OCI-LY7 (cell line): ENCODE measurements at regions not wholly inside any gene's neighbourhood (a gene's known extent, or its start where the extent isn't known, plus 50 kb on each side); places are given as distances from the start of the nearest gene placed in this dataset.

Experiments
- EZH2phosphoT487 ChIP-seq: fragments of 200-600 bp; sonication (generic); IDR thresholded peaks from 2 replicates; pipeline ENCODE4 v1.6.1; 2018; ENCODE audit warnings: low read depth, borderline replicate concordance, mild to moderate bottlenecking, mixed run types, antibody characterized with exemption, low read length, moderate library complexity, mixed read lengths
- TF ChIP-seq, protein P1 (sequence below): fragments of 200-600 bp; sonication (generic); conservative IDR thresholded peaks from 2 replicates; pipeline ENCODE4 v1.5.1; 2014; ENCODE audit warnings: mild to moderate bottlenecking, antibody characterized with exemption, low read length, moderate library complexity, mixed read lengths

DNA sequence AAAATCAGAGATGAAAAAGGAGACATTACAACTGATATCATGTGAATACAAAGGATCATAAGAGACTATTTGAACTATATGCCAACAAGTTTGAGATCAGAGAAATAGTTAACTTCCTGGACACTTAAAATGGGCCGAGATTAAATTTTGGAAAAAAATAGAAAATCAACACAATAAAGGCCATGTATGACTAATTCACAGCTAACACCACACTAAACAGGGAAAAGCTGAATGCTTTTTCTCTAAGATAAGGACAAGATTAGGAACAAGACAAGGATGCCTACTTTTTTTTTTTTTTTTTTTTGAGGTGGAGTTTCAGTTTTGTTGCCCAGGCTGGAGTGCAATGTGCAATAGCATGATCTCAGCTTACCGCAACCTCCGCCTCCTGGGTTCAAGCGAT lies 151.4 kb upstream of the MAGI2 start:
- TF ChIP-seq, protein P1, sequence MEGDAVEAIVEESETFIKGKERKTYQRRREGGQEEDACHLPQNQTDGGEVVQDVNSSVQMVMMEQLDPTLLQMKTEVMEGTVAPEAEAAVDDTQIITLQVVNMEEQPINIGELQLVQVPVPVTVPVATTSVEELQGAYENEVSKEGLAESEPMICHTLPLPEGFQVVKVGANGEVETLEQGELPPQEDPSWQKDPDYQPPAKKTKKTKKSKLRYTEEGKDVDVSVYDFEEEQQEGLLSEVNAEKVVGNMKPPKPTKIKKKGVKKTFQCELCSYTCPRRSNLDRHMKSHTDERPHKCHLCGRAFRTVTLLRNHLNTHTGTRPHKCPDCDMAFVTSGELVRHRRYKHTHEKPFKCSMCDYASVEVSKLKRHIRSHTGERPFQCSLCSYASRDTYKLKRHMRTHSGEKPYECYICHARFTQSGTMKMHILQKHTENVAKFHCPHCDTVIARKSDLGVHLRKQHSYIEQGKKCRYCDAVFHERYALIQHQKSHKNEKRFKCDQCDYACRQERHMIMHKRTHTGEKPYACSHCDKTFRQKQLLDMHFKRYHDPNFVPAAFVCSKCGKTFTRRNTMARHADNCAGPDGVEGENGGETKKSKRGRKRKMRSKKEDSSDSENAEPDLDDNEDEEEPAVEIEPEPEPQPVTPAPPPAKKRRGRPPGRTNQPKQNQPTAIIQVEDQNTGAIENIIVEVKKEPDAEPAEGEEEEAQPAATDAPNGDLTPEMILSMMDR, result no peak
- no peak for TF ChIP-seq EZH2phosphoT487
